ENCODE measurements at regions not wholly inside any gene's neighbourhood (a gene's known extent, or its start where the extent isn't known, plus 50 kb on each side); places are given as distances from the start of the nearest gene placed in this dataset.

- DNase-seq (ENCODE audit: low read depth) = peak; percentile 82
Measured at GRCh38 chr18:26617151-26617554, 68.8 kb upstream of the KCTD1 start.

DNA sequence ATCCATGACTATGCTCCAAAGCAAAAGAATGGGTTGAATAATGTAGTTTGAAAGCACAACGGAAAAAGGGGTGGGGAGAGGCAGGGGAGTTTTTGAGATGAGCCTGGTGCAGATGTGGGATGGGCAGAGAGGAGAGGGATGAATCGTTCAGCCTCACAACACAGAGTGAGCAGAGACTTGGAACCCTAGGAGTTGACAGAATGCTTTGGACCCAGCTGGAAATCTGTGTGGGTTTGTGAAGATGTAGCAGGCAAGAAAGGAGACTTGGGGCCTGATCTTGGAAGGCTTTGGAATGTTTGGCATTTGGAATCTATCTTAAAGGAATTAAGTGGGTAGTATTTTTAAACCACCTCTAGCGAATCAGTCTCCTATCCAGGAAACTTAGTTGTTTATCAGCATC lies 66.0 kb upstream of the KCTD1 start:
- DNase-seq (ENCODE audit: low read depth) = no peak
